SJCRH30 (cell line): ENCODE measurements at regions not wholly inside any gene's neighbourhood (a gene's known extent, or its start where the extent isn't known, plus 50 kb on each side); places are given as distances from the start of the nearest gene placed in this dataset.

ENCODE experiments used
- DNase-seq, 2 experiments: peaks; one replicate each; pipeline ENCODE4 v3.0.0-alpha.2; 2015 to 2020
- H3K27ac ChIP-seq: fragments of 250-450 bp; sonication (Bioruptor Pico); 2 replicates; pipeline ENCODE4 v1.5.1; 2020; ENCODE audit warnings: mild to moderate bottlenecking, moderate library complexity
- H3K27me3 ChIP-seq: fragments of 250-450 bp; sonication (Bioruptor Pico); 2 replicates; pipeline ENCODE4 v1.5.1; 2020; ENCODE audit warnings: mild to moderate bottlenecking, moderate library complexity
- H3K36me3 ChIP-seq: fragments of 250-450 bp; sonication (Bioruptor Pico); 2 replicates; pipeline ENCODE4 v1.5.1; 2020; ENCODE audit warnings: mild to moderate bottlenecking, moderate library complexity
- H3K4me1 ChIP-seq: fragments of 250-450 bp; sonication (Bioruptor Pico); 2 replicates; pipeline ENCODE4 v1.5.1; 2020; ENCODE audit warnings: mild to moderate bottlenecking, moderate library complexity
- H3K4me3 ChIP-seq: fragments of 250-450 bp; sonication (Bioruptor Pico); 2 replicates; pipeline ENCODE4 v1.5.1; 2020; ENCODE audit warnings: mild to moderate bottlenecking, moderate library complexity
- H3K9me3 ChIP-seq: fragments of 250-450 bp; sonication (Bioruptor Pico); replicated peaks from 2 replicates; pipeline ENCODE4 v1.5.1; 2020; ENCODE audit warnings: mild to moderate bottlenecking, moderate library complexity

DNA sequence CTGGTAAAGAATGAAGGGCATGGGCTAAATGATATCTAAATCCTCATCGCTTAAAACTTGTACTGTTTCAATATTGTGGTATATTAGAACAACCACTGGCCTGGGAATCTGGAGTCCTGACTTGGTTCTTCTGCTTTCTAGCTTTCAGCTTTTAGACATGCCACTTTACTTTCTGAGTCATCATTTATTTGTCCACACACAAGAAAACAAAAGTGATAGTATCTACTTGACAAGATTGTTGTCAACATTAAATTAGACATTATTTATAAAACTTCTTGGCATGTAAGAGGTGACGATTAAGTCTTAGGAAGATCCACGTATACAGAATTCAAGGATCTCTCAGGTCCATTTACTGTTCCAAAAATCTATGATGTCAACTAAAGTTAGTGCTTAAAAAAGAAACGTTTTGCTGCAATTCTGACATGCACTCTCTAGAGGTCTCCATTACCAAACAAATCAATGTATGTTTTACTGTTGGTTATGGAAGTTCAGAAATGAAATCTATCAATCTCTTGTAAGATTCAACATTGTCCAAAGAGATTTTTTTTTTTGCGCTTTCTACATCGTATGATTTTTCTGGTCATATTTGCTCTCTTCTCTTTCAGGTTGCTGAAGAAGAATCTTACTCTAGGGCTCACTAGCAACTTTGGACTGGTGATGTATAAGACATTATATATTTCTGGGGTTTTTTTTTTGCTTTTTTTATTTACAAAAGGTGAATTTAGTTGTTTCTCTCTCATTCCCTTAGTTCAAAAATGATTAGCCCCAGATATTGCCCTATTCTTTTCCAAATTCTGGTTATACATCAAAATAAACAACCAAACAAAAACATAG, 53.6 kb upstream of the DYNC1I1 start:
- peaks cover 10% of the 10 kb centered on the region for H3K4me1 ChIP-seq
- peak in 1 of 2 experiments; percentile 64 for DNase-seq
- no peaks in the 10 kb centered on the region for H3K9me3 ChIP-seq
- no peaks in the 10 kb centered on the region for H3K36me3 ChIP-seq
- H3K4me3 ChIP-seq: no peak overlapping the region
- no peaks in the 10 kb centered on the region for H3K27me3 ChIP-seq
- no peak overlapping the region for H3K27ac ChIP-seq

GRCh38 chr7:95716357-95717122, 55.8 kb upstream of the DYNC1I1 start:
- Histone ChIP-seq H3K27me3 (no peaks in the 10 kb centered on the region), H3K4me3 (no peak overlapping the region), H3K36me3 (no peaks in the 10 kb centered on the region), H3K4me1 (peaks cover 10% of the 10 kb centered on the region), H3K9me3 (0 out of 2 replicates have a peak, but pooled peaks cover 2% of the 10 kb centered on the region), H3K27ac (no peak overlapping the region; the same call in 1 of the 2 replicates)
- DNase-seq: peak; percentile 38 to 71

GRCh38 chr7:95715274-95715673, 57.1 kb upstream of the DYNC1I1 start:
- 0 out of 2 replicates have a peak, but pooled peaks cover 4% of the 10 kb centered on the region for H3K9me3 ChIP-seq
- no peak overlapping the region for H3K27ac ChIP-seq
- no peak overlapping the region for H3K4me3 ChIP-seq
- H3K4me1 ChIP-seq: peaks cover 10% of the 10 kb centered on the region
- DNase-seq: no peak
- H3K27me3 ChIP-seq: no peaks in the 10 kb centered on the region
- no peaks in the 10 kb centered on the region for H3K36me3 ChIP-seq

- Histone ChIP-seq H3K27ac (no peak overlapping the region), H3K4me1 (no peaks in the 10 kb centered on the region), H3K9me3 (0 out of 2 replicates have a peak, but pooled peaks cover 4% of the 10 kb centered on the region), H3K27me3 (no peaks in the 10 kb centered on the region), H3K36me3 (no peaks in the 10 kb centered on the region), H3K4me3 (no peak overlapping the region)
- no peak for DNase-seq
Observed at GRCh38 chr7:95710711-95711110, 61.6 kb upstream of the DYNC1I1 start.

DNA sequence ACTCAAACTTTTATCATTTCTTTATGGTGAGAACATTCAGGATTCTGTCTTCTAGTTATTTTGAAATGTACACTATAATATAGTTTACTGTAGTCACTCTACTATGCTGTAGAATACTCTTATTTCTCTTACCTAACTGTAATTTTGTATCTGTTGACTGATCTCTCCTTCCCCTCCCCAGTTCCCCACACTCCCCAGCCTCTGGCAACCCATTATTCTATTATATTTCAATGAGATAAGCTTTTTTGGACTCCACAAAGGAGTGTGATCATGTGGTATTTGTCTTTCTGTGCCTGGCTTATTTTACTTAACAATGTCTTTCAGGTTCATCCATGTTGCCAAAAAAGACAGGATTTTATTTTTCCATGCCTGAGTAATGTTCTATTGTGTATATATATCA, 71.4 kb upstream of the DYNC1I1 start:
- H3K9me3 ChIP-seq: no peaks in the 10 kb centered on the region; the same call in 1 of the 2 replicates
- no peak for DNase-seq
- no peak overlapping the region for H3K4me3 ChIP-seq
- no peaks in the 10 kb centered on the region for H3K4me1 ChIP-seq
- no peaks in the 10 kb centered on the region for H3K27me3 ChIP-seq
- no peak overlapping the region for H3K27ac ChIP-seq
- no peaks in the 10 kb centered on the region for H3K36me3 ChIP-seq

DNA sequence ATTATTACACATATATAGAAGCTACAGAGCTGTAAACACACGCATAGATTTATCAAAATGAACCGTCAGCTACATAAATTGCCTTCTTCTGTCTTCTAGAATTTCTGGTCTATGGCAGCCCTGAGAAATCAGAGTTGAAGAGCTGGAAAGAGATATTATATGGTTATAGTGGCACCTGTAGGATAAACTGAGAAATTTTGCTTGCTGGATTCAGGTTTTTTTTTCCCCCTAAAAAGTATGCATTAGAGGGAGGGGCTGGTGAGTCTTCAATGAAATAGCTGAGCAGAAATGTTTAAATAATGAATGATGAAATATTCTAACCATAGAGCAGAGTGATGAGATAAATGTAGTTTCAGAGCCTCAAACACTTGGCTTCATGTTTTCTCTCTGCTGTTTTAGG, 78.0 kb upstream of the DYNC1I1 start:
- Histone ChIP-seq H3K36me3 (no peaks in the 10 kb centered on the region), H3K4me1 (peaks cover 6% of the 10 kb centered on the region), H3K27me3 (no peaks in the 10 kb centered on the region), H3K9me3 (no peaks in the 10 kb centered on the region), H3K4me3 (no peak overlapping the region), H3K27ac (no peak overlapping the region)
- DNase-seq: no peak

DNA sequence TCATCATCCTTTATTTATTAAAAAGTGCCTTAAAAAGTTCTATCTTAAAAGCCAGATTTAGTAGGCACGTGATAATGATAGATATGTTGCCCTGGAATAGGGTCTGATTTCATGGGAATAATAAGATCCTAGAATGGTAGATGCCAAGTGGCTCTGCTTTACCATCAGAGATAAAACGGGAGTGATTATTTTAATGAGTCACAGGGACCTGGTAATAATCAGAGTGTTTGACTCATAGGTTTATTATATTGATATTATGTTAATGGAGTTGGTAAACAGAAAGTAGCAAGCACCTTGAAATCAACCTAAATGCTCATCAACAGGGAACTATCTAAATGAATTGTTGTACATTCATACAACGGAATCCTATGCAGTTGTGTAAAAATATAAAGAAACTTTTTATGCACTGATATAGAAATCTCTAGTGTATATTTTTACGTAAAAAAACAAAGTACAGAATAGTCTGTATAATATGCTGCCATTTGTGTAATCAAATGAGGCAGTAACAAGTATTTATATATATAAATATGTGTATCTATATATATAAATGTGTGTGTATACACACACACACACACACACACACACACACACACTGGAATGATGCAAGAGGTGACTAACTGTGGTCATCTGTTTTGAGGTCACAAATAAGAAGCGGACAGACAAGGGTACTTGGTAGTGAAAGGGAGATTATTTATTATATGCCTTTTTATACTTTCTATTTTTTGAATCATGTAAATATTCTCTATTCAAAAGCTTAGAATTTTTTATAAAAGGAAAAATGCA, 78.6 kb upstream of the DYNC1I1 start:
- no peak for DNase-seq
- Histone ChIP-seq H3K27ac (no peak overlapping the region), H3K4me1 (peaks cover 6% of the 10 kb centered on the region), H3K4me3 (no peak overlapping the region), H3K27me3 (no peaks in the 10 kb centered on the region), H3K36me3 (no peaks in the 10 kb centered on the region), H3K9me3 (no peaks in the 10 kb centered on the region)

DNA sequence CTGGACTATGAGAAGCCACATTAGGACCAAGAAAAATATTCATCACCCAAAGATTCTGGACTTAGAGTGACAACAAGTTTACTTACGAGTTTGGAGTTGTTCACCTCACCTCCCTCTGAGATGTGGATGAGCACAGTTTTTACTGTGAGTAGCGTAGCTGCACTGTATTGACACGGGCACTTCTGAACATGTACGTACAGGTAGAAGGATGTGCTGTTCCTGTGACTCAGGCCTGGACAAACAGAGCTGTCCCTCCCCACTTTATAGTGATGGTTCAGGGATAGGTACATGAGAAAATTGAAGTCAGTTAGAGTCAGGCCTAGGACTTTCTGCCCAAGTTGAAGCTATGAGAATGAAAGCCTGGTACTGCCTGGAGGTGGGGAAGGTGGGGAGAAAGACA, 80.9 kb upstream of the DYNC1I1 start:
- H3K36me3 ChIP-seq: no peaks in the 10 kb centered on the region
- H3K27ac ChIP-seq: no peak overlapping the region
- H3K4me1 ChIP-seq: peaks cover 6% of the 10 kb centered on the region
- no peak for DNase-seq
- no peaks in the 10 kb centered on the region for H3K27me3 ChIP-seq
- H3K4me3 ChIP-seq: no peak overlapping the region
- H3K9me3 ChIP-seq: no peaks in the 10 kb centered on the region

DNA sequence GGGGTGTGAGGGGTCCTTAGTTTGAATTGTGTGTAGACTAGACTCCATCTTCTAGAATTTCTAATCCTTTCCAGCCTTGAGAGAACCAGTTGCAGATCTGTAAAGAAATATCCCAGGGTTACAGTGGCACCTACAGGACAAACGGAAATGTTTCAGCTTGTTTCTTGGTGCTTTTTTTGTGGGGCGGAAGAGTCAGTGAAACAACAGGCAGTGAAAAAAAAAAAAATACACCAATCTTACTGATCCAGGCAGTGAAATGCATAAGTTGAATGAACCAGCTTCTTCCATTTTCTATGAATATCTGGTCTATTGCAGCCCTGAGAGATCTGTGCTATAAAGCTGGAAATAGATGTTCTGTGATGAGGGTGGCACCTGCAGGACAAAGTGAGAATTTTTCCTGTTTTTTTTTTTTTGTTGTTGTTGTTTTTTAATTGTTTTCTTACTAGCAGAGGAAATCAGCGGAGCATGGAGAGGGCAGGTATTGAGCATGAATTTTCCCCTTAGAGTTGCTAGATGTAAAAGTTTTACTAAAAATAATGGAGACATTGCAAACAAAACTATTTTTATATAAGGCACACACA, 81.9 kb upstream of the DYNC1I1 start:
- H3K27ac ChIP-seq: no peak overlapping the region
- no peak overlapping the region for H3K4me3 ChIP-seq
- peaks cover 6% of the 10 kb centered on the region for H3K4me1 ChIP-seq
- no peaks in the 10 kb centered on the region for H3K27me3 ChIP-seq
- no peaks in the 10 kb centered on the region for H3K36me3 ChIP-seq
- peak; percentile 60 to 85 for DNase-seq
- H3K9me3 ChIP-seq: no peaks in the 10 kb centered on the region

DNA sequence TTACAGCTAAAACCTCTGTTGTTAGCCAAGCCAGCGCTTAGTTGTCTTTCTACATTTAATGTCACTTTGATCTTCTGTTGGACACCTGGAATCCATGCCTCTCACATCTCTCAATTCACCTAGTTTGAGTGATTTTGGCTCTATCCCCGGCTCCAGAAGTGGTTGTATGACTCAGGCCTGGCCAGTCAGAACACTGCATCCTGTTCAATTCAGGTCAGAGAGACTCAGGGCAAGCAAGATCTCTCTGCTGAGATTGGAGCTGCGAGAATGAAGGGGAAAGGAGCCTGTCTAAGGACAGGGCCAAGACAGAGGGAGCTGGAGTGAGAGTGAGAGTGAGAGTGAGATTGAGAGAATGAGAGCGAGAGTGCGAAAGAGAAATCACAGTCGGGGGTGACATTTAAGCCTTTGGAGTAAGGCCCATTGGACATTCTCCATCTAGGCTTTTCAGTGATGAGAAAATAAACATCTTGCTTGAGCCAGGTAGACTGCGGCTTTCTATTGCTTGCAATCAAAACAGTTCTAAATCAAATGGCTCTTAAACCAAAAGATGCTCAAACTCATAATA, 83.3 kb upstream of the DYNC1I1 start:
- H3K27ac ChIP-seq: no peak overlapping the region
- no peak for DNase-seq

GRCh38 chr7:95687759-95688343, 84.5 kb upstream of the DYNC1I1 start:
- DNase-seq: peak; percentile 51 to 76
- Histone ChIP-seq H3K4me1 (peaks cover 9% of the 10 kb centered on the region), H3K9me3 (no peaks in the 10 kb centered on the region), H3K27me3 (no peaks in the 10 kb centered on the region), H3K4me3 (no peak overlapping the region), H3K36me3 (no peaks in the 10 kb centered on the region), H3K27ac (no peak overlapping the region)

More for the DNA sequence above, 83.3 kb upstream of the DYNC1I1 start:
- Histone ChIP-seq H3K9me3 (no peaks in the 10 kb centered on the region), H3K36me3 (no peaks in the 10 kb centered on the region), H3K4me1 (peaks cover 9% of the 10 kb centered on the region), H3K27me3 (no peaks in the 10 kb centered on the region), H3K4me3 (no peak overlapping the region)

DNA sequence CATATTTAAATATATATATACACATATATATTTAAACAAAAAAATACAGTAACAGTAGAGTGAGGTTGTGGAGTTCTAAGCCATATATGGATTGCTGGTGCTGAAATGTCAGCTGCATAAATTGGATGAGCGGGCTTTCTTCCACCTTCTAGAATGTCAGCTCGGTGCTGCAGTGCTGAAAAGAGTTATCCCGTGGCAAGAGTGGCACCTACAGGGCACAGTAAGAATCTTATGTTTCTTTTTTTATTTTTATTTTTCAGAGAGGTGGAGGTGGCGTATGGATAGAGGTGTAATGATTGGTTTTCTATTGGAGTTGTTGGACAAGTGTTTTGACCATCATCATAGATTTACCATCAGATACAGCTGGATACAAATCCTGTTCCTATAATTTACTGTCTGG, 86.2 kb upstream of the DYNC1I1 start:
- Histone ChIP-seq H3K36me3 (no peaks in the 10 kb centered on the region), H3K4me3 (no peak overlapping the region), H3K27ac (no peak overlapping the region), H3K27me3 (no peaks in the 10 kb centered on the region), H3K9me3 (no peaks in the 10 kb centered on the region), H3K4me1 (peaks cover 9% of the 10 kb centered on the region)
- peak; percentile 64 to 83 for DNase-seq

GRCh38 chr7:95684505-95684904, 87.8 kb upstream of the DYNC1I1 start:
- no peak overlapping the region for H3K27ac ChIP-seq
- H3K9me3 ChIP-seq: no peaks in the 10 kb centered on the region
- no peaks in the 10 kb centered on the region for H3K36me3 ChIP-seq
- no peak overlapping the region for H3K4me3 ChIP-seq
- H3K27me3 ChIP-seq: no peaks in the 10 kb centered on the region
- no peak for DNase-seq
- H3K4me1 ChIP-seq: 0 out of 2 replicates have a peak, but pooled peaks cover 3% of the 10 kb centered on the region

GRCh38 chr7:95684037-95684436, 87.7 kb upstream of the PDK4 start:
- H3K4me3 ChIP-seq: no peak overlapping the region
- H3K27me3 ChIP-seq: no peaks in the 10 kb centered on the region
- 0 out of 2 replicates have a peak, but pooled peaks cover 3% of the 10 kb centered on the region for H3K4me1 ChIP-seq
- no peaks in the 10 kb centered on the region for H3K9me3 ChIP-seq
- no peaks in the 10 kb centered on the region for H3K36me3 ChIP-seq
- peak in 1 of 2 experiments; percentile 67 for DNase-seq
- H3K27ac ChIP-seq: no peak overlapping the region
